ENCODE measurements at regions not wholly inside any gene's neighbourhood (a gene's known extent, or its start where the extent isn't known, plus 50 kb on each side); places are given as distances from the start of the nearest gene placed in this dataset.

DNA sequence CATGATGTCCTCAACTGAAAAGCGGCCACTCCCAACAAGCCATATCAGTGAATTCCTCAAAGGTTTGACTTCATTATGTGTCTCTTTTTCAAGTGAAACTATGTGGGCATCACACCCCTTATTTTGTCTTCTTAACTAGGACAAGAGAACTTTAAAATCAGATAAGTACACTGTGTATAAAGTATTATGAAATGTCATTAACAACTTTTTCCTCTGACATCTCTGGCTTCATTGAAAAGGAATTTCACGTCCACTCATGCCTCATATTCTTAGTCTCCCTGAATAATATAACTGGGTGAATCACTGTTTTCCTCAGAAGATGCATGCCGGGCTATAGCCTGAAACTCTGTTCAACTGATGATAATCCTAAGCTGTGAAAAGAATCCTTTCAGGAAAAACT, 415.8 kb downstream of the ACTL7B start:
- TF ChIP-seq, protein P1, sequence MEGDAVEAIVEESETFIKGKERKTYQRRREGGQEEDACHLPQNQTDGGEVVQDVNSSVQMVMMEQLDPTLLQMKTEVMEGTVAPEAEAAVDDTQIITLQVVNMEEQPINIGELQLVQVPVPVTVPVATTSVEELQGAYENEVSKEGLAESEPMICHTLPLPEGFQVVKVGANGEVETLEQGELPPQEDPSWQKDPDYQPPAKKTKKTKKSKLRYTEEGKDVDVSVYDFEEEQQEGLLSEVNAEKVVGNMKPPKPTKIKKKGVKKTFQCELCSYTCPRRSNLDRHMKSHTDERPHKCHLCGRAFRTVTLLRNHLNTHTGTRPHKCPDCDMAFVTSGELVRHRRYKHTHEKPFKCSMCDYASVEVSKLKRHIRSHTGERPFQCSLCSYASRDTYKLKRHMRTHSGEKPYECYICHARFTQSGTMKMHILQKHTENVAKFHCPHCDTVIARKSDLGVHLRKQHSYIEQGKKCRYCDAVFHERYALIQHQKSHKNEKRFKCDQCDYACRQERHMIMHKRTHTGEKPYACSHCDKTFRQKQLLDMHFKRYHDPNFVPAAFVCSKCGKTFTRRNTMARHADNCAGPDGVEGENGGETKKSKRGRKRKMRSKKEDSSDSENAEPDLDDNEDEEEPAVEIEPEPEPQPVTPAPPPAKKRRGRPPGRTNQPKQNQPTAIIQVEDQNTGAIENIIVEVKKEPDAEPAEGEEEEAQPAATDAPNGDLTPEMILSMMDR (IDR thresholded peaks at IDR 0.05): no peak
- TF ChIP-seq POLR2AphosphoS5 (IDR thresholded peaks at IDR 0.05; ENCODE audit: insufficient read depth in 1 of 2, low read depth in 1 of 2) (peak in 1 of 2 donors; percentile 74), POLR2A (IDR thresholded peaks at IDR 0.05) (no peak)

Measured in vagina (tissue), 2 donors.